MM.1S (cell line): ENCODE measurements at regions not wholly inside any gene's neighbourhood (a gene's known extent, or its start where the extent isn't known, plus 50 kb on each side); places are given as distances from the start of the nearest gene placed in this dataset.
"Not testable (repeated sequence)": the region's sequence is repeated elsewhere in the genome, so short reads cannot be mapped to it uniquely, and the experiment has no call there.

Experiments
- DNase-seq: peaks from one replicate; pipeline ENCODE4 v3.0.0-alpha.2; 2015
- H2AFZ ChIP-seq: fragments of 300-600 bp; sonication (generic); 2 replicates; pipeline ENCODE4 v1.6.0; 2016; ENCODE audit warnings: antibody characterized with exemption, low read length
- H3F3A ChIP-seq: fragments of 300-600 bp; sonication (generic); 2 replicates; pipeline ENCODE4 v1.6.1; 2016; ENCODE audit warnings: mild to moderate bottlenecking, antibody characterized with exemption, low read length, moderate library complexity, mixed read lengths; ENCODE audit not compliant: insufficient read depth
- H3K27ac ChIP-seq: fragments of 300-600 bp; sonication (generic); 2 replicates; pipeline ENCODE4 v1.5.1; 2016; ENCODE audit warnings: mild to moderate bottlenecking, low read length
- H3K27me3 ChIP-seq: fragments of 300-600 bp; sonication (generic); replicated peaks from 2 replicates; pipeline ENCODE4 v1.6.0; 2016; ENCODE audit warnings: low read length; ENCODE audit not compliant: insufficient read depth
- H3K36me3 ChIP-seq: fragments of 300-600 bp; sonication (generic); replicated peaks from 2 replicates; pipeline ENCODE4 v1.6.1; 2016; ENCODE audit warnings: mild to moderate bottlenecking, low read length, mixed read lengths; ENCODE audit not compliant: insufficient read depth
- H3K4me1 ChIP-seq: fragments of 300-600 bp; sonication (generic); 2 replicates; pipeline ENCODE4 v1.6.1; 2016; ENCODE audit warnings: low read length, mixed read lengths
- H3K4me2 ChIP-seq: fragments of 300-600 bp; sonication (generic); 2 replicates; pipeline ENCODE4 v1.6.0; 2016; ENCODE audit warnings: low read depth, low read length
- H3K4me3 ChIP-seq: fragments of 300-600 bp; sonication (generic); 2 replicates; pipeline ENCODE4 v1.5.1; 2016; ENCODE audit warnings: low read length, mixed read lengths
- H3K79me2 ChIP-seq: fragments of 300-600 bp; sonication (generic); 2 replicates; pipeline ENCODE4 v1.6.1; 2016; ENCODE audit warnings: mixed run types, low read length, mixed read lengths
- H3K9ac ChIP-seq: fragments of 300-600 bp; sonication (generic); 2 replicates; pipeline ENCODE4 v1.6.1; 2016; ENCODE audit warnings: low read length, mixed read lengths
- H3K9me2 ChIP-seq: fragments of 300-600 bp; sonication (generic); replicated peaks from 2 replicates; pipeline ENCODE4 v1.6.1; 2016; ENCODE audit warnings: mild to moderate bottlenecking, low read length, mixed read lengths; ENCODE audit not compliant: insufficient read depth
- H3K9me3 ChIP-seq: fragments of 300-600 bp; sonication (generic); replicated peaks from 2 replicates; pipeline ENCODE4 v1.6.1; 2016; ENCODE audit warnings: mild to moderate bottlenecking, low read length, mixed read lengths; ENCODE audit not compliant: insufficient read depth
- H4K20me1 ChIP-seq: fragments of 300-600 bp; sonication (generic); 2 replicates; pipeline ENCODE4 v1.6.1; 2016; ENCODE audit warnings: mild to moderate bottlenecking, low read length, moderate library complexity, mixed read lengths; ENCODE audit not compliant: insufficient read depth
- CTCF ChIP-seq: fragments of 300-600 bp; sonication (generic); IDR thresholded peaks from 2 replicates; pipeline ENCODE4 v1.5.1; 2016; ENCODE audit warnings: antibody characterized with exemption, low read length, mixed read lengths
- EZH2 ChIP-seq: fragments of 300-600 bp; sonication (generic); optimal IDR thresholded peaks from 2 replicates; pipeline ENCODE3; 2017; ENCODE audit warnings: low read depth, mild to moderate bottlenecking, antibody characterized with exemption, low read length, mixed read lengths
- EZH2phosphoT487 ChIP-seq: fragments of 300-600 bp; sonication (generic); IDR thresholded peaks from 2 replicates; pipeline ENCODE4 v1.6.1; 2018; ENCODE audit warnings: antibody characterized with exemption, low read length

- Histone ChIP-seq H3F3A (no peaks in the 10 kb centered on the region), H3K9me3 (no peaks in the 10 kb centered on the region), H3K27ac (no peak overlapping the region), H4K20me1 (no peaks in the 10 kb centered on the region), H3K36me3 (no peaks in the 10 kb centered on the region), H3K4me2 (no peak overlapping the region), H2AFZ (no peak overlapping the region), H3K27me3 (no peaks in the 10 kb centered on the region), H3K9me2 (no peaks in the 10 kb centered on the region), H3K4me1 (no peaks in the 10 kb centered on the region), H3K9ac (no peak overlapping the region), H3K79me2 (no peaks in the 10 kb centered on the region), H3K4me3 (no peak overlapping the region)
- TF ChIP-seq CTCF (no peak), EZH2phosphoT487 (no peak), EZH2 (no peak)
- no peak for DNase-seq
Observed at GRCh38 chr12:102673606-102674005, 193.2 kb upstream of the IGF1 start.

GRCh38 chr12:102672212-102672611, 191.8 kb upstream of the IGF1 start:
- H2AFZ ChIP-seq, H3K27me3 ChIP-seq, H3K27ac ChIP-seq, H3F3A ChIP-seq, H3K4me2 ChIP-seq, H3K79me2 ChIP-seq, H3K4me3 ChIP-seq, H3K9me3 ChIP-seq, H3K9ac ChIP-seq, H3K36me3 ChIP-seq, H4K20me1 ChIP-seq, H3K9me2 ChIP-seq, H3K4me1 ChIP-seq, DNase-seq: not testable (repeated sequence)

GRCh38 chr12:102669056-102669455, 188.7 kb upstream of the IGF1 start:
- H3F3A ChIP-seq, result no peaks in the 10 kb centered on the region
- H3K9me3 ChIP-seq, result no peaks in the 10 kb centered on the region
- no peak for DNase-seq
- no peaks in the 10 kb centered on the region for H3K27me3 ChIP-seq
- no peaks in the 10 kb centered on the region for H3K4me1 ChIP-seq
- H3K4me3 ChIP-seq, result no peak overlapping the region
- H3K9ac ChIP-seq, result no peak overlapping the region
- H3K36me3 ChIP-seq, result no peaks in the 10 kb centered on the region
- no peaks in the 10 kb centered on the region for H4K20me1 ChIP-seq
- H3K27ac ChIP-seq, result no peak overlapping the region
- no peaks in the 10 kb centered on the region for H3K79me2 ChIP-seq
- H3K9me2 ChIP-seq, result no peaks in the 10 kb centered on the region
- no peak overlapping the region for H2AFZ ChIP-seq
- no peak overlapping the region for H3K4me2 ChIP-seq
- TF ChIP-seq EZH2, result no peak
- no peak for TF ChIP-seq EZH2phosphoT487
- no peak for TF ChIP-seq CTCF

- H3K9me3 ChIP-seq, H4K20me1 ChIP-seq, H3K4me2 ChIP-seq, H3K4me1 ChIP-seq, H3K4me3 ChIP-seq, H3K9me2 ChIP-seq, H3K79me2 ChIP-seq, H3F3A ChIP-seq, H3K27me3 ChIP-seq, H3K36me3 ChIP-seq, H3K9ac ChIP-seq, H3K27ac ChIP-seq, DNase-seq, H2AFZ ChIP-seq: not testable (repeated sequence)
Observed at GRCh38 chr12:102666176-102666575, 185.8 kb upstream of the IGF1 start.
